GM12878 (cell line): ENCODE measurements at regions not wholly inside any gene's neighbourhood (a gene's known extent, or its start where the extent isn't known, plus 50 kb on each side); places are given as distances from the start of the nearest gene placed in this dataset.

ENCODE experiments used
- ATAC-seq: fragments of 200-7000 bp; cut with Tn5 transposase; 3 replicates; pipeline ENCODE4 v1.9.1; 2020; ENCODE audit warnings: mild to moderate bottlenecking, moderate library complexity
- BruUV-seq: library from RNA; stranded (reverse); fragments of 400-500 nt; replicated peaks from 2 replicates; lab custom pipeline; 2021; lab: Mats Ljungman, UMichigan
- CTCF ChIA-PET: fragments of 300-600 bp; sonication (Branson Sonifier 250); formaldehyde crosslinking; extraction: SDS; loops from one replicate; lab custom pipeline; 2021; ENCODE audit warnings: inconsistent platforms; lab: Yijun Ruan, JAX
- POLR2A ChIA-PET: fragments of 350-600 bp; formaldehyde crosslinking; extraction: SDS; loops from one replicate; lab custom pipeline; 2021; ENCODE audit warnings: inconsistent platforms; lab: Charles Lee
- RAD21 ChIA-PET: fragments of 300-600 bp; sonication (Branson Sonifier 250); formaldehyde crosslinking; loops from one replicate; lab custom pipeline; 2023; ENCODE audit warnings: antibody characterized with exemption; ENCODE audit not compliant: unreplicated experiment; lab: Charles Lee
- SMC1A ChIA-PET: fragments of 300-600 bp; sonication (Branson Sonifier 250); formaldehyde crosslinking; loops from one replicate; lab custom pipeline; 2023; ENCODE audit not compliant: unreplicated experiment, uncharacterized antibody; lab: Charles Lee
- DNase-seq: peaks from one replicate; pipeline ENCODE4 v3.0.0-alpha.2; 2011; ENCODE audit warnings: low read depth, low spot score
- FAIRE-seq: peaks from 3 replicates; lab custom pipeline; 2011; peaks lifted over from hg19 to GRCh38; lab: Jason Lieb, UNC
- H2AFZ ChIP-seq: 2 replicates; pipeline ENCODE4 v1.6.0; 2011; ENCODE audit warnings: low read depth, low read length, control low read depth; ENCODE audit not compliant: control insufficient read depth
- H3K27ac ChIP-seq: 2 replicates; pipeline ENCODE4 v1.5.1; 2011; ENCODE audit warnings: control low read depth; ENCODE audit not compliant: control insufficient read depth, insufficient read depth
- H3K27me3 ChIP-seq, 2 experiments: replicated peaks in 1 of 2; 2 replicates each; pipeline versions ENCODE4 v1.6.0 to v1.6.1; 2011; ENCODE audit warnings: low read length in 1 of 2; ENCODE audit not compliant: control insufficient read depth in 2 of 2, insufficient read depth in 2 of 2
- H3K36me3 ChIP-seq, 2 experiments: 2 replicates each; pipeline ENCODE4 v1.5.1; 2011; ENCODE audit warnings: low read length in 1 of 2; ENCODE audit not compliant: control insufficient read depth in 2 of 2, insufficient read depth in 2 of 2
- H3K4me1 ChIP-seq: 2 replicates; pipeline ENCODE4 v1.6.1; 2011; ENCODE audit warnings: mild to moderate bottlenecking, low read length, moderate library complexity, mixed read lengths; ENCODE audit not compliant: control insufficient read depth, insufficient read depth
- H3K4me2 ChIP-seq: 2 replicates; pipeline ENCODE4 v1.6.0; 2011; ENCODE audit warnings: control low read depth; ENCODE audit not compliant: control insufficient read depth, insufficient read depth
- H3K4me3 ChIP-seq: fragments of 200-600 bp; sonication (generic); 2 replicates; pipeline ENCODE4 v1.5.1; 2016
- H3K79me2 ChIP-seq: 2 replicates; pipeline ENCODE4 v1.6.0; 2011; ENCODE audit warnings: low read length; ENCODE audit not compliant: control insufficient read depth, insufficient read depth
- H3K9ac ChIP-seq: 2 replicates; pipeline ENCODE4 v1.8.0; 2011; ENCODE audit warnings: low read length, control low read depth, mixed read lengths; ENCODE audit not compliant: control insufficient read depth, insufficient read depth
- H3K9me3 ChIP-seq: replicated peaks from 3 replicates; pipeline ENCODE4 v1.5.1; 2011; ENCODE audit warnings: mild to moderate bottlenecking, low read length; ENCODE audit not compliant: control insufficient read depth, insufficient read depth
- H4K20me1 ChIP-seq: 2 replicates; pipeline ENCODE4 v1.6.0; 2011; ENCODE audit not compliant: control insufficient read depth, insufficient read depth
- ATF7 ChIP-seq: fragments of 450-650 bp; IDR thresholded peaks from 2 replicates; pipeline ENCODE4 v1.6.1; 2016; ENCODE audit warnings: low read depth, mild to moderate bottlenecking
- JUND ChIP-seq: IDR thresholded peaks from 2 replicates; pipeline ENCODE4 v1.6.1; 2012; ENCODE audit warnings: low read depth, mild to moderate bottlenecking, low read length, improper control_type of control experiment, moderate library complexity
- MYC ChIP-seq: IDR thresholded peaks from 2 replicates; pipeline ENCODE4 v1.6.1; 2011; ENCODE audit warnings: mild to moderate bottlenecking, low read length, moderate library complexity, inconsistent platforms; ENCODE audit not compliant: insufficient read depth, insufficient replicate concordance, insufficient read length, severe bottlenecking
- RUNX3 ChIP-seq: IDR thresholded peaks from 2 replicates; pipeline ENCODE4 v1.6.1; 2012; ENCODE audit warnings: low read length, inconsistent platforms
- SMAD1 ChIP-seq: fragments of 450-650 bp; IDR thresholded peaks from 2 replicates; pipeline ENCODE4 v1.6.1; 2018; ENCODE audit warnings: mild to moderate bottlenecking, low read depth; ENCODE audit not compliant: partially characterized antibody
- SMC3 ChIP-seq: IDR thresholded peaks from 2 replicates; pipeline ENCODE4 v1.6.1; 2011; ENCODE audit warnings: low read length, improper control_type of control experiment, borderline replicate concordance
- SP1 ChIP-seq: IDR thresholded peaks from one replicate; pipeline ENCODE4 v1.6.1; 2011; ENCODE audit warnings: low read depth, low read length
- YBX1 ChIP-seq: fragments of 450-650 bp; IDR thresholded peaks from 2 replicates; pipeline ENCODE4 v1.6.1; 2016; ENCODE audit warnings: antibody characterized with exemption
- ZNF274 ChIP-seq: IDR thresholded peaks from one replicate; pipeline ENCODE4 v1.8.0; 2011; ENCODE audit not compliant: insufficient read length, insufficient read depth
- WGBS: methylation state at CpG from one replicate; pipeline ENCODE4 v1.1.6; 2016; ENCODE audit warnings: low lambda C conversion rate; ENCODE audit not compliant: insufficient replicate concordance, insufficient coverage; ENCODE audit errors: missing lambda C conversion rate; 5-methylcytosine and 5-hydroxymethylcytosine counted together
- in situ Hi-C: fragments of 300-500 bp; cut with MboI; formaldehyde crosslinking; loops from 9 replicates; pipeline ENCODE4 v1.14.3; 2018; ENCODE audit warnings: mixed read lengths
- intact Hi-C: fragments of 100-400 bp; cut with micrococcal nuclease; formaldehyde crosslinking; loops from one replicate; pipeline ENCODE4 v1.14.2; 2022; ENCODE audit not compliant: unreplicated experiment
- TF ChIP-seq, protein P1 (sequence below): fragments of 450-650 bp; IDR thresholded peaks from 2 replicates; pipeline ENCODE4 v1.6.1; 2016; ENCODE audit warnings: mild to moderate bottlenecking
- TF ChIP-seq, protein P2 (sequence below): fragments of 450-650 bp; IDR thresholded peaks from 2 replicates; pipeline ENCODE4 v1.6.1; 2017; ENCODE audit warnings: mild to moderate bottlenecking, moderate library complexity
- TF ChIP-seq, protein P3 (sequence below): IDR thresholded peaks from 2 replicates; pipeline ENCODE4 v1.6.1; 2012; ENCODE audit warnings: low read length, inconsistent platforms
- TF ChIP-seq, protein P4 (sequence below): fragments of 450-650 bp; conservative IDR thresholded peaks from 2 replicates; pipeline ENCODE4 v1.6.1; 2017; ENCODE audit warnings: mild to moderate bottlenecking, moderate library complexity
- TF ChIP-seq, protein P5 (sequence below): IDR thresholded peaks from 2 replicates; pipeline ENCODE4 v1.6.1; 2011; ENCODE audit warnings: low read depth, mild to moderate bottlenecking, low read length, moderate library complexity, borderline replicate concordance; ENCODE audit errors: extremely low read depth

DNA sequence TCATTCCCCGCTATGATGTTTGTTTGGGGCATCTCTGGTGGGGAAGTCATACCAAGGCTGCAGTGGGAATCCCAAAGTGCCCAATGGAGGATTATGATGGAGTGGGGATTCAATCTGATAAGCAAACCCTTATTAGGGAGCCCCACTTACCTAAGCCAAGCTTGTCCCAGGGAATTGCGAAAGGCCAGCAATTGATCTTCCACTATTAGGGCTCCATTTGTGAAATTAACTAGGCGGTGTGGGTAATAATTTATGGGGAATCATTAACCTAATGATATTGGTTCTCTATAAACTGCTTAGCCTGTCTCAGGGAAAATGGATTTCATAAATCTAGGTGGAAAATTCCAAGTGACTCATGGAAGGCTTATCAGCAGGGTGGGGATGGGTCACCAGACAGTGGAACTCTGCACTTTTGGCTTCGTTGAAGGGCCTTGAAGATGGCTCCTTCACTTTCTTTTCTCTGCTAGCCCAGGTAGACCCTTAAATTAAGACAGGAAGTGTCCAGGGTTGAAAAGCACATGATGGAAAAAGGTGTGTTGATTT lies 113.0 kb upstream of the WSCD2 start:
- no peak overlapping the region for H3K9ac ChIP-seq
- TF ChIP-seq JUND (no peak), ATF7 (no peak), SMC3 (no peak), SP1 (no peak), ZNF274 (no peak), SMAD1 (no peak), RUNX3 (no peak), MYC (no peak), YBX1 (no peak)
- TF ChIP-seq, protein P1, sequence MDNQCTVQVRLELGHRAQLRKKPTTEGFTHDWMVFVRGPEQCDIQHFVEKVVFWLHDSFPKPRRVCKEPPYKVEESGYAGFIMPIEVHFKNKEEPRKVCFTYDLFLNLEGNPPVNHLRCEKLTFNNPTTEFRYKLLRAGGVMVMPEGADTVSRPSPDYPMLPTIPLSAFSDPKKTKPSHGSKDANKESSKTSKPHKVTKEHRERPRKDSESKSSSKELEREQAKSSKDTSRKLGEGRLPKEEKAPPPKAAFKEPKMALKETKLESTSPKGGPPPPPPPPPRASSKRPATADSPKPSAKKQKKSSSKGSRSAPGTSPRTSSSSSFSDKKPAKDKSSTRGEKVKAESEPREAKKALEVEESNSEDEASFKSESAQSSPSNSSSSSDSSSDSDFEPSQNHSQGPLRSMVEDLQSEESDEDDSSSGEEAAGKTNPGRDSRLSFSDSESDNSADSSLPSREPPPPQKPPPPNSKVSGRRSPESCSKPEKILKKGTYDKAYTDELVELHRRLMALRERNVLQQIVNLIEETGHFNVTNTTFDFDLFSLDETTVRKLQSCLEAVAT: no peak
- TF ChIP-seq, protein P2, sequence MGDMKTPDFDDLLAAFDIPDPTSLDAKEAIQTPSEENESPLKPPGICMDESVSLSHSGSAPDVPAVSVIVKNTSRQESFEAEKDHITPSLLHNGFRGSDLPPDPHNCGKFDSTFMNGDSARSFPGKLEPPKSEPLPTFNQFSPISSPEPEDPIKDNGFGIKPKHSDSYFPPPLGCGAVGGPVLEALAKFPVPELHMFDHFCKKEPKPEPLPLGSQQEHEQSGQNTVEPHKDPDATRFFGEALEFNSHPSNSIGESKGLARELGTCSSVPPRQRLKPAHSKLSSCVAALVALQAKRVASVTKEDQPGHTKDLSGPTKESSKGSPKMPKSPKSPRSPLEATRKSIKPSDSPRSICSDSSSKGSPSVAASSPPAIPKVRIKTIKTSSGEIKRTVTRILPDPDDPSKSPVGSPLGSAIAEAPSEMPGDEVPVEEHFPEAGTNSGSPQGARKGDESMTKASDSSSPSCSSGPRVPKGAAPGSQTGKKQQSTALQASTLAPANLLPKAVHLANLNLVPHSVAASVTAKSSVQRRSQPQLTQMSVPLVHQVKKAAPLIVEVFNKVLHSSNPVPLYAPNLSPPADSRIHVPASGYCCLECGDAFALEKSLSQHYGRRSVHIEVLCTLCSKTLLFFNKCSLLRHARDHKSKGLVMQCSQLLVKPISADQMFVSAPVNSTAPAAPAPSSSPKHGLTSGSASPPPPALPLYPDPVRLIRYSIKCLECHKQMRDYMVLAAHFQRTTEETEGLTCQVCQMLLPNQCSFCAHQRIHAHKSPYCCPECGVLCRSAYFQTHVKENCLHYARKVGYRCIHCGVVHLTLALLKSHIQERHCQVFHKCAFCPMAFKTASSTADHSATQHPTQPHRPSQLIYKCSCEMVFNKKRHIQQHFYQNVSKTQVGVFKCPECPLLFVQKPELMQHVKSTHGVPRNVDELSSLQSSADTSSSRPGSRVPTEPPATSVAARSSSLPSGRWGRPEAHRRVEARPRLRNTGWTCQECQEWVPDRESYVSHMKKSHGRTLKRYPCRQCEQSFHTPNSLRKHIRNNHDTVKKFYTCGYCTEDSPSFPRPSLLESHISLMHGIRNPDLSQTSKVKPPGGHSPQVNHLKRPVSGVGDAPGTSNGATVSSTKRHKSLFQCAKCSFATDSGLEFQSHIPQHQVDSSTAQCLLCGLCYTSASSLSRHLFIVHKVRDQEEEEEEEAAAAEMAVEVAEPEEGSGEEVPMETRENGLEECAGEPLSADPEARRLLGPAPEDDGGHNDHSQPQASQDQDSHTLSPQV: no peak
- TF ChIP-seq, protein P3, sequence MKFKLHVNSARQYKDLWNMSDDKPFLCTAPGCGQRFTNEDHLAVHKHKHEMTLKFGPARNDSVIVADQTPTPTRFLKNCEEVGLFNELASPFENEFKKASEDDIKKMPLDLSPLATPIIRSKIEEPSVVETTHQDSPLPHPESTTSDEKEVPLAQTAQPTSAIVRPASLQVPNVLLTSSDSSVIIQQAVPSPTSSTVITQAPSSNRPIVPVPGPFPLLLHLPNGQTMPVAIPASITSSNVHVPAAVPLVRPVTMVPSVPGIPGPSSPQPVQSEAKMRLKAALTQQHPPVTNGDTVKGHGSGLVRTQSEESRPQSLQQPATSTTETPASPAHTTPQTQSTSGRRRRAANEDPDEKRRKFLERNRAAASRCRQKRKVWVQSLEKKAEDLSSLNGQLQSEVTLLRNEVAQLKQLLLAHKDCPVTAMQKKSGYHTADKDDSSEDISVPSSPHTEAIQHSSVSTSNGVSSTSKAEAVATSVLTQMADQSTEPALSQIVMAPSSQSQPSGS: no peak
- TF ChIP-seq, protein P4, sequence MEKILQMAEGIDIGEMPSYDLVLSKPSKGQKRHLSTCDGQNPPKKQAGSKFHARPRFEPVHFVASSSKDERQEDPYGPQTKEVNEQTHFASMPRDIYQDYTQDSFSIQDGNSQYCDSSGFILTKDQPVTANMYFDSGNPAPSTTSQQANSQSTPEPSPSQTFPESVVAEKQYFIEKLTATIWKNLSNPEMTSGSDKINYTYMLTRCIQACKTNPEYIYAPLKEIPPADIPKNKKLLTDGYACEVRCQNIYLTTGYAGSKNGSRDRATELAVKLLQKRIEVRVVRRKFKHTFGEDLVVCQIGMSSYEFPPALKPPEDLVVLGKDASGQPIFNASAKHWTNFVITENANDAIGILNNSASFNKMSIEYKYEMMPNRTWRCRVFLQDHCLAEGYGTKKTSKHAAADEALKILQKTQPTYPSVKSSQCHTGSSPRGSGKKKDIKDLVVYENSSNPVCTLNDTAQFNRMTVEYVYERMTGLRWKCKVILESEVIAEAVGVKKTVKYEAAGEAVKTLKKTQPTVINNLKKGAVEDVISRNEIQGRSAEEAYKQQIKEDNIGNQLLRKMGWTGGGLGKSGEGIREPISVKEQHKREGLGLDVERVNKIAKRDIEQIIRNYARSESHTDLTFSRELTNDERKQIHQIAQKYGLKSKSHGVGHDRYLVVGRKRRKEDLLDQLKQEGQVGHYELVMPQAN: no peak
- TF ChIP-seq, protein P5, sequence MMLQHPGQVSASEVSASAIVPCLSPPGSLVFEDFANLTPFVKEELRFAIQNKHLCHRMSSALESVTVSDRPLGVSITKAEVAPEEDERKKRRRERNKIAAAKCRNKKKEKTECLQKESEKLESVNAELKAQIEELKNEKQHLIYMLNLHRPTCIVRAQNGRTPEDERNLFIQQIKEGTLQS: no peak

More for the DNA sequence above, 113.0 kb upstream of the WSCD2 start:
- Histone ChIP-seq H3K9me3 (no peaks in the 10 kb centered on the region), H3K27ac (no peak overlapping the region), H3K27me3 (no peaks in the 10 kb centered on the region), H4K20me1 (no peaks in the 10 kb centered on the region), H3K4me2 (no peak overlapping the region), H3K79me2 (no peaks in the 10 kb centered on the region), H3K4me3 (no peak overlapping the region), H2AFZ (no peak overlapping the region), H3K36me3 (no peaks in the 10 kb centered on the region), H3K4me1 (no peaks in the 10 kb centered on the region)
- ChIA-PET SMC1A (no interaction called here), POLR2A (no interaction called here), CTCF (no interaction called here), RAD21 (no interaction called here)
- no TSS peak for BruUV-seq
- intact Hi-C loops (no loop called here), in situ Hi-C loops (no loop called here)
- FAIRE-seq: no peak
- WGBS: 43% methylated on average over 4 of the region's 4 CpGs
- DNase-seq: no peak
- ATAC-seq: no peak
